HG03064 (cell line): ENCODE measurements at regions not wholly inside any gene's neighbourhood (a gene's known extent, or its start where the extent isn't known, plus 50 kb on each side); places are given as distances from the start of the nearest gene placed in this dataset.

Experiments used
- ATAC-seq: cut with Tn5 transposase; IDR thresholded peaks from one replicate; pipeline ENCODE4 v1.9.1; 2021; ENCODE audit warnings: low read depth; ENCODE audit not compliant: unreplicated experiment

DNA sequence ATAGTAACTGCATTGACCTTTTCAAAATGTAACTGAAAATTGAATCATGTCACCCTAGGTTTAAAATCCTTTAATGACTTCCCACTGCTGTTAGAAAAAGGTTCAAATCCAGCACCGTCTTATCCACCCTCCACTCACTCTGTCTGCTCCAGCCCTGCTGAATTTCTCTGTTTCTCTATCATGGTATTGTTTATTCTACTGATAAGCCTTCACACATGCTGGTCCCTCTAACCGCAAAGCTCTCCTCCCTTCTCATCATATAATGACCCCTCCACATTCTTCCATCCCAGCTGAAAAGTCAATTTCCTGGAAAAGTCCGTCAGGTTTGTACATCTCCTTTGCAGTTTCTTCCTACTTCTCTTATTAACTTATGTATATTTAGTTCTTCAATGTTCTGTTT lies 389.2 kb upstream of the F9 start:
- no peak for ATAC-seq

DNA sequence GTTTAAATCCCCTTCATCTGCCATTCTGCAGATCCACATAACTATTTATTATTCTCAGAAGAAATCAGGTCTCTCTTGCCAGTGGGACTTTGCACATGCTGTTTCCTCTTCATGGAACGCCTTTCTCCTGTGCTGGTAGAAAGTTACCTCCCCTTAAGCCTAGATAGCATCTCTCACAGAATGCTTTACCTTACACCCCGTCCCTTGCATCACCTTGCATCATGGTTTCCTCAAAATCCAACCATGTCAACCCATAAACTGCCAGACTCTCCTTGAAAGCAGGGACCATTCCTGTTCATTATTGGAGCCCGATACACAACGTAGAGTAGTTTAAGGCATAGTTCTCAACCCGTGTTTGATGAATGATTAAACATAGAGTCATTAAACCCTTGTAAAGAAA lies 396.2 kb upstream of the F9 start:
- ATAC-seq: no peak

DNA sequence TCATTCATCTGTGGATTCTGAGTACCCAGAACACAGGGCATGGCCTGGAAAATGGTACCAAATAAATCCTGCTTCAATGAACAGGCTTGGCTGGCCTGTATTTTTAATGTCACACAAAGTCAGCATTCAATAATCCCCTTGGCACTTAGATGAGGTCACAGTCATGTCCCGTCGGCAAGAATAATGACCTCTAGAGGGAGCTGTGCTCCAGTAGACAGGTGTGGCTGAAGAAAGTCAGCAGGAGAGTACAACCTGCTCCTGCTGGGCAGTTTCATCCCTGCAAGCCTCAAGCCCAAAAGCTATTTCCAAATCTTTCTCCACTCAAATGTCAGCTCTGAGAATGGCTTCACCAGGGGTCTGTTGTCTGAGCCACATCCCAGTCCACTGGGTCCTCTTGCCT lies 404.0 kb upstream of the F9 start:
- peak; percentile 67 for ATAC-seq

DNA sequence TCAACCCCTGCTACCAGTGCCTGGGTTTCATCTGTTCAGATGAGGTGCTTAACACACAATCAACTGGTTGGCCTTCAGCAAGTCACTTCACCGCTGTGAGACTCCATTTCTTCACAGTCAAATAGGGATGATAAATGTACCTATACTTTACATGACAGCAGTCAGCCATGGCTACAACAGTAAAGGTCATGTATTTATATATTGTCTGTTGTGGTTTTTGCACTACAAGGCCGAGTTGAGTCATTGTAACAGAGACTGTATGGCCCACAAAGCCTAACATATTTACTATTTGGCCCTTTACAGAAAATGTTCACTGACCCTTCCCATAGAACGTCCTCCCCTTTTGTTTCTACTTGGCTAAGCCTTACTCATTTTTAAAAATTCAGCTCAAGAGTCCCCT lies 404.6 kb upstream of the F9 start:
- ATAC-seq: no peak

DNA sequence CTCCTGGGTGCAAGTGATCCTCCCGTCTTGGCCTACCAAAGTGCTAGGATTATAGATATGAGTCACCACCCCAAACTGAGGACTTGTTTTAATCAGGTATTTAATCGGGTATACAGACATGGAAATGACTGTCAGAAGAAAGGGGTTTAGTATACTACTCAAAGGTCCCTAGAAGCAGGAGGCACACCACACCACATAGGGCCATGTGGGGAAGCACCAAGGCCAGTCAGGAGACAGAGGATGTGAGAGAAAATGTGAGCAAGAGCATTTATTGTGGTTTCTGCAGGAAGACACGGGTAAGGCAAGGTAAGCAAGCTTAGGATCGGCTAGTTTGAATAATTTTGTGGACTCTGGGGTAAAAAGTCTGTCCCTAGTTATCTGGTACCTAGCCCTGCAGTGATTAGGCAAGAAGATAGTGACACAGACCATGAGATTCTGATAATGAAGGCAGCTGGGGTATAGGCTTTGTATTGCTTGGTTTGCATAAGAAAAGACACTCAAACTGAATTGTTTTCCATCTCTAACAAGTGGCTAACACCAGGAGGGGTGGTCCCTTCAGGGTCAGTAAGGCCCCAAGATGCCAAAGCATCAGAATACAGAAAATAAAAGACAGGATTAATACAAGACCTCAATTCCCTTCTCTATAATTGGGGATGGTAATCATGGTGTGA lies 408.8 kb upstream of the F9 start:
- no peak for ATAC-seq

DNA sequence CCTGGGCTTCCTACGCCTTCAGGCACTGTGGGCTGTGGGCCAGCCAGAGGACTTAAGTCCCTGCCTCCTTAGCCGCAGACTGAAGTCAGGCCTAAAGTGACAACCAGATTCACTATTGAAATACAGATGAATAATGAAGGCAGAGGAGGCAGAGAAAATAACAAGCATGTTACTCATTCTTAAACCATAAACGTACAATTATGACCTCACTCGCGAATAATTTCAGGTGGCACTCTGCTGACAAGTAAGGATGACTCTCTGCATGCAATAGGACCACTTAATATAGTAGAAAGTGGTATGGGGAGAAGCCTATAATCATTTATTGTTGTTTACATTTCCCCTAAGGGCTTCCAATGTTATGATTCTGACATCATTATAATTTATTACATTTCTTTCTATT lies 409.2 kb upstream of the FGF13 start:
- no peak for ATAC-seq

DNA sequence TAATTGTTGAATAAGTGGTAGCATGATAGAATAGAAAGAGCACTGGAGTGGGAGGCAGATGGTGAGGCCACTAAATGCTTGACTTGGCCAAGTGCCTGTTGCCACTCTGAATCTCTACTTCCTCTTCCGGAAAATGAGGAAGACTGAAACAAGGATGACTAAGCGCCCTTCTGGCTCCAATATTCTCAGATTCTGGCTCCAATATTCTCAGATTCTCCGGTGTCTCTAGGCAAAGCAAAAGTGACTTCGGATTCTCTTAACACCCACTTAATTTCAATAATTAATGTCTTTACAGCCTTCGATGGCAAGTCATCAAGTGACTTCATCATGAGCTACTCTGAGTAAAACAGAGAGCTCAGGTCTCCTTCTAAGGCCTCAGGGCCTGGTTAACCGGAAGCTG lies 402.2 kb upstream of the FGF13 start:
- ATAC-seq: no peak

DNA sequence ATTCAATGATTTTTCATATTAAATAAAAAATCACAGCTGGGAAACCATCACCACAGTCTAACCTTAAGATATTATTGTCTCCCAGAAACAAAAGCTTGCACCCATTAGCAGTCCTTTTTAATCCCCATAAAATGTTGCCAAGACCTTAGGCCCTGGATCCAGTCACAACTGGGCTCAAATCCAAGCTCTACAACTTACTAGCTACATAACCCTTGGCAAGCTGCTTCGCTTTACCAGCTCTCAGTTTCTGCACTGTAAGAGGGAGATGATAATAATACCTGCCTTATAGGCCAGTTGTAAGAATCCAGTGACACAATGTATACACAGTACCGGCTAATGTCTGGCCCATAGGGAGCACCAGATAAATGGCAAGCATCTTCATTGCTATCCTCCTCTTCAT lies 400.9 kb upstream of the FGF13 start:
- no peak for ATAC-seq

DNA sequence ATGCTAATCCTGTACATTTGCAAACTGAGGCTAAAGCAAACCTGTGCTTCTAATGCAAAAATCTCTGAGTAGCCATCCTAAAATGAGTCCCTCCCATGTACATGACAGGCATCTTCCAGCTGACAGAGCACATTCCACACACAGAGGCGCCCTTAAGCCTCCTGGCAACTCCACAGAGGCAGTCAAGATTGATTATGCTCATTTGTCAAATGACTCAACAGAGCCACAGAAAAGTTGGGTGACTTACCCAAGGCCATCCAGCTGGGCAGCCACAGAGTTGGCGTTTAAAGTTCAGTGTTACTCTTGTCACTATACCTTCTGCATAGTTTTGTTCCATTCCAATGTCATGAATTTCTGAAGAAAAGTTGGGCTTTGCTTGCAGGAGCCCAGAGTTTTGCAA lies 394.6 kb upstream of the FGF13 start:
- ATAC-seq: no peak

DNA sequence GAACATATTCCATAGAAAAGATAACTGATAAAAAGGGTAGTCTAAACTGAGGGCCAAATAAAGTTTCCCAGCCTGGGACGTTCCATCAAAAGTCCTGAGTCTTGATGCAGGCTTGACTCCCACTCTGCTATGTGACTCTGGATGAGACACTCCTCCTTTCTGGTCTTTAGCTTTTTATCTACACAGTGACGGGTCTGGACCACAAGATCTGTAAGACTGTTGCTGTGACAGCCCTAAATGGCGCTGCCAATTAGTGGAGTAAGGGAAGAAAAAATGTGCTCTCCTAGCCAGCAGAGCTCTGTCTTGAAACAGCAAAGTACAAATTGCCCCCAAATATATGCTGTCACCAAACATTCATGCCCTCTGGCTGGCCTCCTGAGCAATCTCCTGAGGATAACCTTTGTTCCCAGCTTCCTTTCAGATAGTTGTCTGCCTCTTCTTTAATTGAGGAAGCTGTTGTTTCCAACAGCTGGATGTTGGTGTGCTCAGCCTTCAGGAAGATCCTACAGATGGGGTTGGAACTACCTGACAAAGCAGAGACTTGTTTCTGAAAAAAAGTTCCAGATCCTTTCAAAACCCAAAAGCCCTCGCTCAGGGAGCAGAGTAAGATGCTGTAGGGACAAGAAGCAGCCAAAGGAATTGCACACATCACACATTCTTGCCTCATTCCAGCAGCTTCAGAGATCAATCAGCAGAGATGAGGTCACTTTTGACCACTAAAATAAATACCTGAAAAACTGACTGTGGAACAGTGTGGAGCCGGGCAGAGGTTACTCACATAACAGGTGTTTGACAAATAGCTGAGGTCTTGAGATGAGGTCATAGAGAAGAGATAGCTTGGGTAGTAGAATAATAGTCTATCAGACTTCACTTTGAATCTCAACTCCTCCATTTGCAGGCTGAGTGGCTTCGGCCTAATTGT lies 383.4 kb upstream of the FGF13 start:
- no peak for ATAC-seq

DNA sequence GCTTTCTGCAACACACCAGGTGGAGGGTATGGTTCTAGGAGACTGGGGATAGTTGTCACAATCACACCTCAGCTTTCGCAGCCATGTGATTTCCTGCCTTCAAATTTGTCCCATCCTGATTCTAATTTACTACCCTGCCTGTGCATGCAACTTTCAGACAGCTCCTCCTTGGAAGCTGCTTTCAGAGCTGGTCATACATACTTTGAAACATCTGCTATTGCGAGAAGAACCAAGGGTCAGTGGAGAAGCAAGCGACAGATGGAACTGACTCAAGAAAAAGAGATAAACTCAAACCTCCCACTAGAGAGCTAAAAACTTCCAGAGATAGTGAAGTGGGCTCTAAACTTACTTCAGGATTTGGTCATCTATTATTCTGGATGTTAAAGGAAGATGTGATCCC lies 381.7 kb upstream of the FGF13 start:
- no peak for ATAC-seq

DNA sequence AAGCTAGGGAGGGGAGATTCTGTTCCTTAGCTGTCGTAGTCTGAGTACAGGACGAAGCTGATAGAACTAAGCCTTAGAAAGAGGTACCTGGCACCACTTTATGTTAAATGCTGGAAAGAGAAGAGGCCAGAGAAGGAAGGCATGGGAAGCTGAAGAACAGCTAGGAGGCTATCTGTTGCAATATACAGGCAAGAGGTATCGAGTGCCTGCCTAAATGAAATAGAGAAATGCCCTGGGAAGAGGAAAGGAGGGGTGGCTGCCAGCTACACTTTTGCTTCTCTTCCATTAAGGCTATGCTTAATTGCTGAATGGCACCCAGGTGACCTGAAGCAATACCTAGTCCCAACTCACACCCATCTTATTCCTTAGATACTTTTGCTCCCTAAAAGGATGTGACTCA lies 380.4 kb upstream of the FGF13 start:
- no peak for ATAC-seq

DNA sequence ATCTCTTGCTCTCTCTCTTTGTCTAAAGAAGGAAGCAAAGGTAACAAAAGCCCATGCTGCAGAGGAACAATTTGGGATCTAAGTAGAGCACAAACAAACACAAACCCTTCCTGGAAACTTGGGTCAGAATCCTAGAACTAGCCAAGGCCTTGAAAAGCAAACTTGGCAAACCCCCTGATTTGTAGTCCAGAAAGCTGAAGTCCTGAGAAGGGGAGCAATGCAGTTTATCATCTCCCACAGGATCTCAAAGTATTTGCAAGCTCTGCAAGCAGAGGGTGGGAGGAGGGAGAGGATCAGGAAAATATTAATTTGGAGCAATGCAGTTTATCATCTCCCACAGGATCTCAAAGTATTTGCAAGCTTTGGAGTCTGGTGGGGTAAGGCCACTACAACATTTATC lies 379.5 kb upstream of the FGF13 start:
- no peak for ATAC-seq

DNA sequence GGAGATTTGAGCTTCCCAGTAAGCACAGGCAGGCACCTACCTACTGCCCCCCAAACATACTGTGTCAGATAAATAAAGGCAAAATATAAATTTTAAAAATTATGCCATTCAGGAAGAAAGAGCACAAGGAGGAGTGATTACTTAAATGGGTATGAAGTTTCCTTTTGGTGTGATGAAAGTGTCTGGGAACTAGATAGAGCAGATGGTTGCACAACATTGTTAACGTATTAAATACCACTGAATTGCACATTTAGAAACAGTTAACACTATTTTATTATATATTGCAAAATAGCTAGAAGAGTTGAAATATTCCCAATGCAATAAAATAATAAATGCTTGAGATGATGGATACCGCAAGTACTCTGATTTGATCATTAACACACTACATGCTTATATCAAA lies 374.7 kb upstream of the FGF13 start:
- ATAC-seq: no peak

DNA sequence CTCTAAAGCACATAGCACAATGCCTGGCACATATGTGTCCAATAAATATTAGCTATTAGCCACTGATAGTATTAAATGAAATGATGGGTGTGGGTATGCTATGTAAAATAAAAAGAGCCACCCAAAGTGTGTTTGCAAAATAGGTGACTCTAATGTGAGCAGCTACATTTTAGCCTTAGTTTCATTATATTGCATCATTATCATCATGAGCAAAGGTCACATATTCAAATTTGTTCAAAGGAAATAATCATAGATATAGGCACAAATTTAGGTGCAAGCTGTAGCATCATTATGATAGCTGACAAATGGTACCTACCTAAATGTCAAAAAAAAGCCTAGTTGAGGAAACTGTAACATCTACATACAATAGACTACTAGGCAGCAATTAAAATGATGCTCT lies 373.9 kb upstream of the FGF13 start:
- no peak for ATAC-seq

DNA sequence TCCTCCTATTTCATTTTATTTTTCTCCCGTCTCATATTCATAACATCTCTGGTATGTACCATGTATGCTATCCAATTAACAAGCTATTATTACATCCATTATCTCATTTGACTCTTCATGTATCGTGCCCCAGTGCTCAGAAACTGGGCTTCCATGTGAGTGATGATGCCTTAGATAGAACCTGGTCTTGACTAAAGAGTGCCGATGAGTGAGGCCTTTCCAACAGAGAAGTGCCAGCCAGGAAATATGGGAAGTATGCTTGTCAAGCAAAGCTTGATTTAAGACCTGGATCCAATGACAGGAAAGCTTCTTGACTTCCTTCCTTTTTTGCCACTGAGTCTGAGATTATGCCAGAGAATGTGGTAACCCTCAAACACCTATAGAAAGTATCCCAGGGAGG lies 371.7 kb upstream of the FGF13 start:
- ATAC-seq: no peak

DNA sequence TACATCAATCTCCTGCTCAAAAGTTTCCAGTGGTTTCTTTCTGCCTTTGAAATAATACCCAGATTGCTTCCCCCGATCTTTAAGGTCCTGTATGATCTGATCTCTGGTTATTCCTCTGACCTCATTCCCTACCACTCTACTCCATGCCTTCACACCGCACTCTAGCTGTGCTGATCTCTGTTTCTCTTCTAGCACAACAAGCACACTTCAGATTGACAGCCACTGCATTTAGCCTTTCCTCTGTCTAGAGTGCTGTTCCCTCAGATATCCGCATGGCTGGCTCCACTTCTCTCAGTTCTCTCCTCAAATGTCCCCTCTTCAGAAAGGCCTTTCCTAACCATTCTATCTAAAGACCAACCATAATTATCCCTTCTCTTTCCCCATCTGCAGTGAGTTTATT lies 370.4 kb upstream of the FGF13 start:
- no peak for ATAC-seq

DNA sequence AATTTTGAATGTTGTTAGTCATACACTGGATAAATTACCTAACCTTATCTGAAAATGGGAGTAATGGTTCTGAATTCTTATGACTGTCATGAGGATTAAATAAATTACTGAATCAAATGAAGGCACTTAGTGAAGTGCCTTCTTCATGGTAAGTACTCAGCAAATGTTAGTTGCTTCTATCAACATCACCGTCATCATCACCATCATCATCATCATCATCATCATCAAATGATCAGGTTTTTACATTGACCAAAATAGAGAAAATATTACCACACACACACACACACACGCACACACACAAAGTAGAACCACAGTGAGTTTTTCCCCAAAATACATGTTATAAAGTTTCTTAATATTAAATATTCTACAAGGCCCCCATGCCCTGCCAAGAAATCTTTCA lies 368.3 kb upstream of the FGF13 start:
- no peak for ATAC-seq

DNA sequence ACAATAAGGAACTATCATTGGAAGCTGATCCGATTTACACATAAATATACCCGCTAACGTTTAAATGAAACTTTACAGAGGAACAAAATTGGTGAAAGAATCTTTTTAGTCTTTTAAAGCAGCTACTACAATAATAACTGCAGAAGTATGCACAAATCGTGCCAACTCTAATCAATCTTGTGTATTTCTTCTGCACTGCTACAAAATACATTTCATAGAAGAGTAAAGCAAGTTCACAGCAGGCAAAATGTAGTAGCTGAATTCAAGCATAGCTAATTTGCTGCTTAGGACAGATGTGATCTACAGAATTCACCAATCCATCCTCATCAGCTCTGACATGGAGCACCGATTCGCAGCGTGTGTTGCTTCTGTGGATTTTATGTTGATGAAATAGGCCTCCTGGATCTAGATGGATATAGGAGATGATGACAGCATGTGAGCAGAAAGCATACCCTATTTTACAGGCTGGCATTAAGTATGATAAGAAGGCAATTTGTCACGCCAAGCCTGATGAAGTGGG lies 367.3 kb upstream of the FGF13 start:
- no peak for ATAC-seq

DNA sequence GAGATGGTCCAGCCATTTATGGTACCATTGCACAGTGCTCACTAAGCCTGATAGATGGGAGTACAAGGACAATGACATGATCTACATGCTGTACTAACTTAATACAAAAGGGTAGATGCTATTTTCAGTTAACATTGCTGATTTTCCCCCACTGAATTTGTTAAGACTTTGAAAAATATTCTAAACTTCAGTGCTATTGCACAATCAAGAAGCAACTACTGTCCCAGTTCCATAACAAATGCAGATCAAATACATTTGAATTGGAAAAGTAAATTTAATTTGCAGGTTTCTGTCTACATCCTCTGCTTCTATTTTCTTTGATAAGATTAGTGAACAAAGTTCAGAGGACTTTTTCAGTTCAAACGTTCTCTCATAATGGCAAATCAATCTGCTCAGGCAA lies 366.8 kb upstream of the FGF13 start:
- ATAC-seq: no peak

DNA sequence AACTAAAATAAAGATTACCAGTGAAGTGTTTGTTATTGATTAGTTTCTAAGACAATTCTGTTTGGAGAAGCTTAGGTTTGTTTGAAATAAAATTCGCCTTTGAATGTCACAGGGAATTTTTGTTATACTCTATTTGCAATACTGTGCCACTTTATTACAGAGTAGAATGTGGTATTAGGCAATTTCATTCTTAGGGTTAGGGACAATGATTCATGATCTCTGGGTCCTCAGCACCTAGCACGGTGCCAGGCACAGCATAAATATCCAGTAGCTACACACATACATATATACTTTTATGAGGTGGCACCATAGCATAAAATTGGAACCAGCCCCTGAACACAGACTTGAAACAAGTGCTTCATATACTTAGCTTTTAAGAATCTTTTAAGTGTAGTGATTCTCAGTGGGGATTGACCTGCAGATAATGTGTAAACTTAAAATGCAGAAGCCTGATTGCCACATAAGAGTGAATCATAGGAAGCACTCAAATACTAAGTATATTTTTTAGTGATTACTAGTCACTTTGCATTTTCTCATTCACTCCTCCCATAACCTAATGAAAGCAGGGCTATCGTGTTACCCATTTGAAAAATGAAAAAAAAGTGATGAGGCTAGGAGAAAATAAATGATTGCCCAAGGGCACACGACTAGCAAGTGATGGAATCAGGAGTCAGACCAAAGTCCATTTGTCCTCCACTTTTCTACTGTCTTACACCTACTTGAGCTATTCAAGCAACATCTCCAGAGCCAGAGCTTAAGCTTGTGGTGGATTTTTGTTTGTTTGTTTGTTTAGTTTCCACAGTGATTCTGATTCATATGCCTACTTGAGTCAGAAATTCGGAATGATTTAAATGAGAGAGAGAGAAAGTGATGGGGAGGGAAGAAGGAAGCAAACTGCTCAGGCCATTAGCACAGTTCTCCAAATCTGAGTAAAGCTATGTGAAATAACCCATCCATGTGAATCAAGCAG lies 366.0 kb upstream of the FGF13 start:
- ATAC-seq: no peak
